Transverse colon (tissue), 4 donors: ENCODE measurements at regions not wholly inside any gene's neighbourhood (a gene's known extent, or its start where the extent isn't known, plus 50 kb on each side); places are given as distances from the start of the nearest gene placed in this dataset.

Experiments used
- DNase-seq: peaks from one replicate; pipeline ENCODE4 v3.0.0-alpha.2; 2019
- H3K27ac ChIP-seq, 4 donors: fragments of 200-600 bp; sonication (generic); 2 replicates each; pipeline ENCODE4 v1.5.1; 2016 to 2018; ENCODE audit warnings: inconsistent platforms in 4 of 4
- H3K27me3 ChIP-seq: fragments of 200-600 bp; sonication (generic); 2 replicates; pipeline ENCODE4 v1.5.1; 2017; ENCODE audit warnings: inconsistent platforms
- H3K36me3 ChIP-seq, 4 donors: fragments of 200-600 bp; sonication (generic); 2 replicates each; pipeline ENCODE4 v1.5.1; 2017 to 2019; ENCODE audit warnings: inconsistent platforms in 4 of 4
- H3K4me1 ChIP-seq, 4 donors: fragments of 200-600 bp; sonication (generic); 2 replicates each; pipeline ENCODE4 v1.5.1; 2017 to 2020; ENCODE audit warnings: inconsistent platforms in 4 of 4
- H3K4me3 ChIP-seq, 4 donors: fragments of 200-600 bp; sonication (generic); 1 replicate in 1 of 4; 2 replicates in 3 of 4; pipeline versions ENCODE4 v1.5.1 to v1.6.1; 2017 to 2019; ENCODE audit warnings: inconsistent platforms in 4 of 4
- H3K9me3 ChIP-seq, 2 donors: fragments of 200-600 bp; sonication (generic); 2 replicates each; pipeline ENCODE4 v1.5.1; 2017 to 2019; ENCODE audit warnings: inconsistent platforms in 2 of 2
- EP300 ChIP-seq: sonication (generic); formaldehyde crosslinking; IDR thresholded peaks from one replicate; pipeline ENCODE4 v1.6.1; 2017; ENCODE audit warnings: antibody characterized with exemption, low read depth
- POLR2A ChIP-seq: fragments of 450-650 bp; IDR thresholded peaks from one replicate; pipeline ENCODE4 v1.6.1; 2016; ENCODE audit warnings: antibody characterized with exemption, mild to moderate bottlenecking, moderate library complexity
- POLR2AphosphoS5 ChIP-seq, 3 donors: sonication (generic); formaldehyde crosslinking; IDR thresholded peaks; one replicate each; pipeline ENCODE4 v1.6.1; 2016; ENCODE audit warnings: antibody characterized with exemption in 3 of 3
- WGBS, 2 donors: methylation state at CpG; one replicate each; pipeline ENCODE4 v1.1.5; 2018; ENCODE audit warnings: low coverage in 1 of 2; 5-methylcytosine and 5-hydroxymethylcytosine counted together
- in situ Hi-C, 4 donors: fragments of 200-750 bp; cut with MboI; loops; one replicate each; pipeline versions ENCODE4 v1.15.0 to v1.15.1; 2017; ENCODE audit warnings: low sequenced_read_pairs in 3 of 4, low pct_ligation_motif_present in 1 of 4, low pct_unique_long_range_greater_than_20kb in 1 of 4
- intact Hi-C: fragments of 100-400 bp; cut with DNase I; formaldehyde crosslinking; loops from one replicate; pipeline ENCODE4 v1.15.1; 2023; ENCODE audit warnings: low total_unique reads
- TF ChIP-seq, protein P1 (sequence below), 5 experiments: fragments of 200-600 bp in 3 of 5; fragments of 450-650 bp in 2 of 5; sonication (generic) in 3 of 5; IDR thresholded peaks; 1 replicate in 2 of 5; 2 replicates in 3 of 5; pipeline ENCODE4 v1.5.1; 2016 to 2017; ENCODE audit warnings: antibody characterized with exemption in 5 of 5, inconsistent platforms in 3 of 5, mild to moderate bottlenecking in 2 of 5, moderate library complexity in 1 of 5

DNA sequence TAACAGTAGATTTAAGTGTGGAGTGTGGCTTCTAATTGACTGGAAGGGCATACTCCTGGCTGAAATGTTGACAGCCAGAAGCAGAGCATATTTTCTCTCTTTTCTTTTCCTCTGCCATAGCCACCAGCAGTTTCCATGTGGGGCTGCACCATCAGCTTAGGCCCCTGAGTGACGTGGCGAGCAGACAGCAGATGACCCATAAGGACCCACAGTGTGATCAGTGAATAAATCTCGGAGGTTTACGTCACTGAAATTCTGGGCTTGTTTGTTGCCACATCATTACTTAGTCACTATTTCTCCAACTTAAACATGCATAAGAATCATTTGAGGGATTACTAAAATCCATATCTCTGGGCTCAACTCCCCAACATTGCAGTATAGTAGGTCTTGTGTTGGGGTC is 549.7 kb upstream of the TMEM132C start:
- in situ Hi-C loops (no loop called here), intact Hi-C loops (no loop called here)
- 84% methylated on average over 4 of the region's 4 CpGs; no CpG with 5 or more reads in 1 of the 2 donors for WGBS, 2 donors
- H3K4me1 ChIP-seq: no peaks in the 10 kb centered on the region
- DNase-seq: no peak
- no peaks in the 10 kb centered on the region for H3K27me3 ChIP-seq
- H3K4me3 ChIP-seq: no peak overlapping the region
- no peak for TF ChIP-seq POLR2A
- TF ChIP-seq POLR2AphosphoS5 (IDR thresholded peaks at IDR 0.05): no peak
- TF ChIP-seq, protein P1, sequence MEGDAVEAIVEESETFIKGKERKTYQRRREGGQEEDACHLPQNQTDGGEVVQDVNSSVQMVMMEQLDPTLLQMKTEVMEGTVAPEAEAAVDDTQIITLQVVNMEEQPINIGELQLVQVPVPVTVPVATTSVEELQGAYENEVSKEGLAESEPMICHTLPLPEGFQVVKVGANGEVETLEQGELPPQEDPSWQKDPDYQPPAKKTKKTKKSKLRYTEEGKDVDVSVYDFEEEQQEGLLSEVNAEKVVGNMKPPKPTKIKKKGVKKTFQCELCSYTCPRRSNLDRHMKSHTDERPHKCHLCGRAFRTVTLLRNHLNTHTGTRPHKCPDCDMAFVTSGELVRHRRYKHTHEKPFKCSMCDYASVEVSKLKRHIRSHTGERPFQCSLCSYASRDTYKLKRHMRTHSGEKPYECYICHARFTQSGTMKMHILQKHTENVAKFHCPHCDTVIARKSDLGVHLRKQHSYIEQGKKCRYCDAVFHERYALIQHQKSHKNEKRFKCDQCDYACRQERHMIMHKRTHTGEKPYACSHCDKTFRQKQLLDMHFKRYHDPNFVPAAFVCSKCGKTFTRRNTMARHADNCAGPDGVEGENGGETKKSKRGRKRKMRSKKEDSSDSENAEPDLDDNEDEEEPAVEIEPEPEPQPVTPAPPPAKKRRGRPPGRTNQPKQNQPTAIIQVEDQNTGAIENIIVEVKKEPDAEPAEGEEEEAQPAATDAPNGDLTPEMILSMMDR (IDR thresholded peaks at IDR 0.05): no peak
- TF ChIP-seq EP300: no peak
- H3K9me3 ChIP-seq: no peaks in the 10 kb centered on the region
- no peak overlapping the region for H3K27ac ChIP-seq
- H3K36me3 ChIP-seq: no peaks in the 10 kb centered on the region

DNA sequence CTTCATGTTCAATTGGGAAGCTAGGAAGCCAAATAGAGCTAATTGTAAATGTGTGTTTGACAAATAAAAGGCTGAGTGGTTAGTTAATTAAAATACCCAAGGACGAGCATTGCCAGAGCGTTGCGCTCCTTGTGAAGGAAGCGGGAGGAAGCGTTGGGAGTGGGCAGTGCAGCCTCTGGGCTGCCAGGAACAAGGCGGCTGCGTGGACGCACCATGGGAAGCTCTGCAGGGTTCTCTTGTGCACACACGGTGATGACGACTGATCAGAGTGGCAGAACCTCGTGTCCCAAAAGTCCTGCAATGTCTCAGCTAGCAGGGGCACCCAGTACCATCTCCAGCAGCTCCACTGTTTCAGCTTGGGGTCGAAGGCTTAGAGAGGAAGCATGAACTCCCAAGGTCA is 546.6 kb upstream of the TMEM132C start:
- H3K9me3 ChIP-seq: no peaks in the 10 kb centered on the region
- 83 to 96% methylated on average over 10 to 12 of the region's 12 CpGs for WGBS, 2 donors
- TF ChIP-seq, protein P1 (IDR thresholded peaks at IDR 0.05): no peak
- TF ChIP-seq POLR2A (no peak), EP300 (no peak), POLR2AphosphoS5 (IDR thresholded peaks at IDR 0.05) (no peak)
- intact Hi-C loops: loop anchor here (5.0 kb wide), 1 partner anchor 1738 kb away; no protein-coding TSS in a partner anchor
- no peak overlapping the region for H3K4me3 ChIP-seq
- H3K27me3 ChIP-seq: no peaks in the 10 kb centered on the region
- H3K36me3 ChIP-seq: no peaks in the 10 kb centered on the region
- H3K4me1 ChIP-seq: no peaks in the 10 kb centered on the region
- DNase-seq: no peak
- no peak overlapping the region for H3K27ac ChIP-seq
- in situ Hi-C loops: no loop called here

DNA sequence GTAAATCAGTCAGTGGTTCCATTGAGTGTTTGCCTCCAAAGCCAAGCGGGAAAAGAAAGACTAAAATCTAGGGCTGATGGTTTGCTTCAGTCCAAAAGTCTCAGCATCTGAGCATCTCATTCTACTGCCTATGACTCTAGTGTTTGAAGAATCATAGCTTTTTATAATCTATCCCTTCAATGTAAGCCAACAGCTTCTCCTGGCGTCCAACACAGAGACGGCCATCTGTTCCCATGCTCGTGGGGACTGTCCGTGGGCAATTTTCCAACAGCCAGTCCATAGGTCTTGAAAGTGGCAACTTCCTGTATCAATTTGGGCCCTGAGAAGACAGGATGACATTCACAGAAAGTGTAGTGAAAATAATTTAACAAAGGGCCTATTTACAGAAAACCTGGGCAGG is 544.4 kb upstream of the TMEM132C start:
- no peaks in the 10 kb centered on the region for H3K9me3 ChIP-seq
- intact Hi-C loops (loop anchor here (5.0 kb wide), 1 partner anchor 1740 kb away; no protein-coding TSS in a partner anchor), in situ Hi-C loops (no loop called here)
- no peak for DNase-seq
- no peak overlapping the region for H3K4me3 ChIP-seq
- H3K27ac ChIP-seq: no peak overlapping the region
- TF ChIP-seq, protein P1 (IDR thresholded peaks at IDR 0.05): no peak
- TF ChIP-seq POLR2A: no peak
- no peak for TF ChIP-seq EP300
- TF ChIP-seq POLR2AphosphoS5 (IDR thresholded peaks at IDR 0.05): no peak
- no peaks in the 10 kb centered on the region for H3K27me3 ChIP-seq
- H3K4me1 ChIP-seq: no peaks in the 10 kb centered on the region
- H3K36me3 ChIP-seq: no peaks in the 10 kb centered on the region
- WGBS, 2 donors: 74 to 86% methylated on average over 1 to 5 of the region's 5 CpGs

DNA sequence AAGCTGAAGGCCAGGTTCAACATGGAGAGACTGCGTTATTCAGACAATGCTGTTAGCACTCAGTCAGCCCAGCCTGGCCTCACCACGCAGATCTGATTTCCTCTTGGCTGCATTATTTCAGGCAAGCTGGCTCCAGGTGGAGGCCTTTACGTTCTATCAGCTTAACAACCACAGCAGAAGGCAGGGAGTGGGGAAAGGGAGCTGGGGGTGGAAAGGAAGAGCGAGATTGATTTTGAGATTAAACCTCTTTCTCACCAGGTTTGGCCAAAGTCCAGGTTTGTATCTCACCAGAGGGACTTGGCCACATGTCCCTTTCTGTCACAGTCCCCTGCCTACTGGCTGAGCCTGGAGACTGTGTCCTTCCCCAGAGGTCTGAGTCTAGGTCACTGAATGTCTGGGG is 543.7 kb upstream of the TMEM132C start:
- Histone ChIP-seq H3K9me3 (no peaks in the 10 kb centered on the region), H3K4me3 (no peak overlapping the region), H3K27me3 (no peaks in the 10 kb centered on the region), H3K4me1 (no peaks in the 10 kb centered on the region), H3K36me3 (no peaks in the 10 kb centered on the region), H3K27ac (no peak overlapping the region)
- TF ChIP-seq POLR2A: no peak
- TF ChIP-seq EP300: no peak
- TF ChIP-seq, protein P1 (IDR thresholded peaks at IDR 0.05): no peak
- TF ChIP-seq POLR2AphosphoS5 (IDR thresholded peaks at IDR 0.05): no peak
- no peak for DNase-seq
- in situ Hi-C loops (no loop called here), intact Hi-C loops (loop anchor here (5.0 kb wide), 1 partner anchor 1741 kb away; no protein-coding TSS in a partner anchor)
- 61% methylated on average over 4 of the region's 4 CpGs; no CpG with 5 or more reads in 1 of the 2 donors for WGBS, 2 donors
